Heart right ventricle (tissue), 16 donors: ENCODE measurements at regions not wholly inside any gene's neighbourhood (a gene's known extent, or its start where the extent isn't known, plus 50 kb on each side); places are given as distances from the start of the nearest gene placed in this dataset.
A peak's percentile ranks its signal among the peaks of the same experiment; 100 is the strongest.

Experiments used
- ATAC-seq, 8 donors: fragments of 200-7000 bp; cut with Tn5 transposase; one replicate each; pipeline ENCODE4 v1.9.1; 2020; ENCODE audit warnings: mild to moderate bottlenecking in 8 of 8, moderate library complexity in 8 of 8, moderate number of reproducible peaks in 1 of 8
- DNase-seq, 2 donors: peaks; one replicate each; pipeline ENCODE4 v3.0.0-alpha.2; 2020
- H3K27ac ChIP-seq, 10 donors: fragments of 200-600 bp; sonication (generic) in 2 of 10; one replicate each; pipeline versions ENCODE4 v1.5.0 to v1.8.0; 2020 to 2022; ENCODE audit warnings: mild to moderate bottlenecking in 3 of 10
- H3K27me3 ChIP-seq, 7 donors: fragments of 200-600 bp; one replicate each; pipeline ENCODE4 v1.8.0; 2021 to 2022; ENCODE audit warnings: mild to moderate bottlenecking in 2 of 7
- H3K36me3 ChIP-seq, 9 donors: fragments of 200-600 bp; sonication (generic) in 1 of 9; one replicate each; pipeline versions ENCODE4 v1.5.0 to v1.8.0; 2020 to 2022; ENCODE audit warnings: mild to moderate bottlenecking in 2 of 9
- H3K4me1 ChIP-seq, 9 donors: fragments of 200-600 bp; sonication (generic) in 1 of 9; one replicate each; pipeline versions ENCODE4 v1.5.0 to v1.8.0; 2020 to 2022; ENCODE audit warnings: mild to moderate bottlenecking in 4 of 9
- H3K4me3 ChIP-seq, 10 donors: fragments of 200-600 bp; sonication (generic) in 2 of 10; one replicate each; pipeline versions ENCODE4 v1.5.0 to v1.8.0; 2020 to 2022; ENCODE audit warnings: mild to moderate bottlenecking in 7 of 10, moderate library complexity in 2 of 10
- H3K9me3 ChIP-seq, 11 donors: fragments of 200-600 bp in 10 of 11; sonication (generic) in 2 of 11; one replicate each; pipeline versions ENCODE4 v1.5.0 to v1.8.0; 2013 to 2022; ENCODE audit warnings: mild to moderate bottlenecking in 2 of 11, control low read depth in 1 of 11, moderate library complexity in 1 of 11
- CTCF ChIP-seq, 9 donors: fragments of 200-600 bp; sonication (generic) in 2 of 9; IDR thresholded peaks; one replicate each; pipeline versions ENCODE4 v1.5.0 to v1.8.0; 2021 to 2022; ENCODE audit warnings: antibody characterized with exemption in 9 of 9, mild to moderate bottlenecking in 5 of 9, moderate library complexity in 1 of 9
- WGBS, 2 donors: extraction: QIAGEN DNeasy Blood & Tissue Kit; methylation state at CpG; one replicate each; pipeline ENCODE4 v1.1.7; 2013; ENCODE audit warnings: inconsistent platforms in 1 of 2; 5-methylcytosine and 5-hydroxymethylcytosine counted together
- intact Hi-C, 10 donors: fragments of 100-400 bp; cut with DNase I; formaldehyde crosslinking; loops; one replicate each; pipeline versions ENCODE4 v1.11.1 to v1.14.2; 2022
- donor health status: Arrhythmogenic right ventricular cardiomyopathy.
- donor health status: ischemic (EF 13 %, LVEDD 7.1; RV severe dilation, severe dysfunction).
- donor health status: healthy with polysubstance abuse.
- donor health status: DM: no; HTN: yes; CAD: no.
- donor health status: DM: no; HTN: no; CAD: no.
- donor health status: ischemic (EF 25% LVEDD 6.9; RV normal size, moderate dysfunction).
- donor health status: ischemic (EF 25% LVEDD 5.7; RV mildly dilated, moderate dysfunction).
- donor health status: healthy.
- donor health status: DM: yes; HTN: yes; CAD: no.
- donor health status: Ischemic cardiomyopathy.
- donor health status: ischemic (EF 35%, LVEDD 5.7; RV mildly dilated, moderate dysfunction).
- donor health status: nonischemic (EF 11% LVEDD 7.7; RV severe dilation, severe dysfunction).
- donor health status: DM: yes; HTN: yes; CAD: no.
- donor health status: PGD.
- donor health status: ischemic (EF 29% LVEDD 5.4; RV normal size, mild dysfunction).
- donor health status: nonischemic (EF 23%, LVEDD 6.1; RV moderate dilation, normal function).

GRCh38 chr3:194082743-194083636 is 53.0 kb upstream of the HES1 start:
- ATAC-seq (peak; percentile 78 to 93 (median 87)), DNase-seq (peak; percentile 56 to 72)
- Histone ChIP-seq H3K27me3 (peaks cover 0 to 18% (median 0%) of the 10 kb centered on the region in 7 donors), H3K4me1 (peaks cover 9 to 29% (median 18%) of the 10 kb centered on the region in 9 donors), H3K9me3 (no peaks in the 10 kb centered on the region), H3K27ac (peak overlapping the region in 7 of 10 donors; percentile 11 to 68 (median 42)), H3K36me3 (no peaks in the 10 kb centered on the region), H3K4me3 (no peak overlapping the region)
- intact Hi-C loops, result loop anchor here in 1 of 10 donors (5.0 kb wide), 1 partner anchor 49 kb away; no protein-coding TSS in a partner anchor
- 46 to 61% methylated on average over 18 of the region's 18 CpGs for WGBS, 2 donors
- TF ChIP-seq CTCF (IDR thresholded peaks at IDR 0.05), result no peak

DNA sequence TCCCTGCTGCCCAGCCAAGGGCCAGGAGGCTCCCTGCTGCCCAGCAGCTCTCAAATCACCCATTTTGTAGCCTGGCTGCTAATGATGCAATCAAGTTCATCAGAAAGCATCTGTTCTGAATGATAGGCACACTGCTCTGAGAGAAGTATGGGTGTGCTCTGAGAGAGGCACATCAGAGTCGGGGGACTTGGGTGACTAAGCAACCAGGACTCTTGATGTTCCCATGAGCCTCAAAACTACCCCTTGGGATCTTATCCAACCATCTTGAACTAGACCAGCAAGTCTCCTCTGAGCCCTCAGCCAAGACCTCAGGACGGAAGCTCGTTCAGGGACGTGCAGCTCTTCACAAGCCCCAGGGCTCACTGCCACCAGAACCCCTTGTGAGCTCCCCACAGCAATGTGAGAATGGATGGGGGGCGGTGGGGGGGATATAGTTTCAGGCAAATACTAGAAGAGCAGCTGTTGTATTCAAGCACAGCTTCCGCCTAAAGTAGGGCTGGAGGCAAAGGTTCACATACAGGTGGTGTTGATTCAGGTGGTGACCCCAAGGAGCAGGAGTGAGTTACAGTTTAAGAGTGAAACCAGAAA is 52.2 kb upstream of the HES1 start:
- peak overlapping the region in 7 of 10 donors; percentile 11 to 68 (median 41) for H3K27ac ChIP-seq
- intact Hi-C loops, result loop anchor here in 1 of 10 donors (5.0 kb wide), 1 partner anchor 49 kb away; no protein-coding TSS in a partner anchor
- no peak for TF ChIP-seq CTCF (IDR thresholded peaks at IDR 0.05)
- H3K4me3 ChIP-seq, result no peak overlapping the region
- no peaks in the 10 kb centered on the region for H3K9me3 ChIP-seq
- H3K36me3 ChIP-seq, result no peaks in the 10 kb centered on the region
- WGBS, 2 donors, result 95 to 96% methylated on average over 6 of the region's 6 CpGs
- DNase-seq, result no peak
- H3K4me1 ChIP-seq, result peaks cover 9 to 29% (median 18%) of the 10 kb centered on the region in 9 donors
- ATAC-seq, result no peak
- H3K27me3 ChIP-seq, result peaks cover 0 to 17% (median 0%) of the 10 kb centered on the region in 7 donors

DNA sequence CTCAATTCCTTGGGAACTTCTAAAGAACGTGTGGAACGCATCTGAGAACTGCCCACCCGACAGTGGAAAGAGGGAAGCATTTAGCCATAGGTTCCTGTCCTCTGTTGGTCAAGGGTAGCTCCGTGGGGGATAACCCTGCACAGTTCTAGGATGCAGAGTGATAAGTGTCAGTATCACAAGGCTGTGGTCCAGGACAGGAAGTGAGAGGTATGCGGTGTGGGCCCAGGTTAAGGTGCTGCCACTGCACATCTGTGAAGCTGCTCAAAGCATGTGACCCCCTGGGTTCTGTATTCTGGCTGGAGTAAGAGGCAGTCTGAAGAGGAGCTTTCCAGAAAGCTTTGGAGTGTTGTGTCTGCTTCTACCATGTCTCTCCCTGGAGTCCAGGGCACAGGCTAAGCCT is 51.7 kb upstream of the HES1 start:
- Histone ChIP-seq H3K9me3 (no peaks in the 10 kb centered on the region), H3K36me3 (no peaks in the 10 kb centered on the region), H3K27ac (no peak overlapping the region), H3K27me3 (peaks cover 0 to 12% (median 0%) of the 10 kb centered on the region in 7 donors), H3K4me1 (peaks cover 9 to 29% (median 18%) of the 10 kb centered on the region in 9 donors), H3K4me3 (no peak overlapping the region)
- 90 to 92% methylated on average over 5 of the region's 5 CpGs for WGBS, 2 donors
- intact Hi-C loops, result loop anchor here in 1 of 10 donors (5.0 kb wide), 1 partner anchor 48 kb away; no protein-coding TSS in a partner anchor
- DNase-seq (no peak), ATAC-seq (no peak)
- TF ChIP-seq CTCF (IDR thresholded peaks at IDR 0.05), result no peak
